ENCODE measurements at regions not wholly inside any gene's neighbourhood (a gene's known extent, or its start where the extent isn't known, plus 50 kb on each side); places are given as distances from the start of the nearest gene placed in this dataset.

DNA sequence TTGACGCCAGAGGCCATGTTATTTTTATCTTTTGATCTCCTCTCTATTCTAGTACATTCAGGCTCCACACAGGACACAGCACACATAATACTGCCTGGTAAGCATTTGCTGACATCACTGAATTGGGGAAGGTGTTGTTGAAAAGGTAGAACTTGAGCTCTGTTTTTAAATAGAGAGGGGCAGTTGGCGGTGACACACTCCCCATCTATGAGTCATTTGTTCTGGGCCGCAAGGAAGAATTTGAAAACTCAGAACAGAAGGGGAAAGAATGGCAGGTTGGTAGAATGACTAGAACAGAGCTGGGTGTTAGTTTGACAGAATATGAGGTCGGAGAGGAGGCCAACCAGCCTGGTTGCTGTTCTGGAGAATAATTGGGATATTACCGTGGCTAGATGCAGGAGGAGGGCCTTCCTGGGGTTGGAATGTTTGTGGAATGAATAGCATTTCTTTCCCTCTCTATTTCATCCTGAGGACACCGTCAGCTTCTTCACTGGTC, 52.1 kb upstream of the ERRFI1 start:
- no peak for DNase-seq

DNA sequence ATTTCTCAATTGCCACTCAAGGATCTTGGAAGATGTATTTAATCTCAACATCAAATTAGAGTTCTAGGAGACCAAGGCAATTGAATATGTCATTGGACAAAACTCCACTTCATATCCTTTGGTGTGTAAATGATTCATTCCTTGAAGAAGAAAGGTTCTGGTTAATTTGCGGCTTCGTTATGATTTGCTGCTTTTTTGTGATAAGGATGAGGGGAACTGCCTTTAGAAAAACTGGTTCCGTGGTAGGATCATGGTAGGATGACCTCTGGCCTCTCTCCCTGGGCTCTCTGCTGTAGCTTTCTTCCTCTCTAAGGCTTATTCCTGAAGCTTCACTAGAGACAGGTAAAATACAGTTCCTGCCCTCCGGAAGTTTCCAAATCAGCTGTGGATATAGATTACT, 51.5 kb upstream of the ERRFI1 start:
- DNase-seq = no peak

DNA sequence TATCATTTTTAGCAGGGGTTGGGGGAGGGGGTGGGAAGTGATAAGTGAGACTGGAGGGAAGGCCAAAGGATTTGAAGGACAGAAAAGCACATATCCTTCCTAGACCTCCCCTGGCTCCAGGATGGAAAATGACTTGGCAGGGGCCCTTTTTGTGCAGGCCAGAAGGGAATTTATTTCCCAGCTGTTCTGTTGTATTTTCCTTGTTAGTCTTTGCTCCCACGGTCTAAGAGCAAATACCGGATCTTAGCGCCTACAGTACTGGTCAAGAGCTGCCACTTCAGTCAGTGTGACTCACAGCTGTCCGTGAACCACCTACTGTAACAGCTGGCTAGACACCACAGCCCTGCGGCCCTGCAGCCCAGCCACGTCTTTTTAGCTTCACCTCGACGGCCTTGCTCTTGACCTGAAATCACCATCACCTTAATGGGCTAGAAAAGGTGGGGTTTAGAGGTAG, 51.0 kb upstream of the ERRFI1 start:
- DNase-seq = no peak

DNA sequence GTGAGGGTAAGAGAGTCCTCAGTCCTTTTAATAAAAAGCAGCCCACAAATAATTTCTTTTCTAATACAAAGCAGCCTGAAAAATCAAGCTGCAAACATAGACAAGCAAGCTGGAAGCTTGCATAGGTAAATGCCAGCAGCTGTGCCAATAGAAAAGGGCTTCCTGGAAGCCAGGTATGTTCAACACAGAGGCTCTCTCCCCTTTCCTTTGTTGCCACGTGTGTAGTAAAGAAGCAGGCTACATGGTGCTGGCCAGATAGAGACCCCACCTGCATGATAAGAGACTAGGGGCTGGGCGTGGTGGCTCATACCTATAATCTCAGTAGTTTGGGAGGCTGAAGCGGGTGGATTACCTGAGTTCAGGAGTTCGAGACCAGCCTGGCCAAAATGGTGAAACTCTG, 50.1 kb upstream of the ERRFI1 start:
- no peak for DNase-seq
